Lower leg skin (tissue), 4 donors: ENCODE measurements at regions not wholly inside any gene's neighbourhood (a gene's known extent, or its start where the extent isn't known, plus 50 kb on each side); places are given as distances from the start of the nearest gene placed in this dataset.
"Not testable (repeated sequence)": the region's sequence is repeated elsewhere in the genome, so short reads cannot be mapped to it uniquely, and the experiment has no call there.

Experiments used
- DNase-seq, 2 donors: peaks; one replicate each; pipeline ENCODE4 v3.0.0-alpha.2; 2019; ENCODE audit warnings: low spot score in 2 of 2
- H3K4me3 ChIP-seq: fragments of 200-600 bp; sonication (generic); 2 replicates; pipeline ENCODE4 v1.5.1; 2017; ENCODE audit warnings: mild to moderate bottlenecking, low read depth; ENCODE audit not compliant: poor library complexity, severe bottlenecking
- POLR2A ChIP-seq, 2 donors: fragments of 450-650 bp; IDR thresholded peaks; one replicate each; pipeline ENCODE4 v1.6.1; 2016 to 2017; ENCODE audit warnings: antibody characterized with exemption in 2 of 2, mild to moderate bottlenecking in 1 of 2, moderate library complexity in 1 of 2
- WGBS, 2 donors: methylation state at CpG; one replicate each; pipeline ENCODE4 v1.1.5; 2018; 5-methylcytosine and 5-hydroxymethylcytosine counted together
- intact Hi-C: fragments of 100-400 bp; cut with DNase I; formaldehyde crosslinking; loops from one replicate; pipeline ENCODE4 v1.15.0; 2023; ENCODE audit warnings: low total_unique reads
- TF ChIP-seq, protein P1 (sequence below), 3 donors: fragments of 450-650 bp; IDR thresholded peaks; one replicate each; pipeline ENCODE4 v1.5.1; 2016; ENCODE audit warnings: antibody characterized with exemption in 3 of 3, mild to moderate bottlenecking in 3 of 3, moderate library complexity in 2 of 3

- no peak overlapping the region for H3K4me3 ChIP-seq
- 73 to 77% methylated on average over 7 of the region's 7 CpGs for WGBS, 2 donors
- TF ChIP-seq POLR2A (IDR thresholded peaks at IDR 0.05) = no peak
- TF ChIP-seq, protein P1, sequence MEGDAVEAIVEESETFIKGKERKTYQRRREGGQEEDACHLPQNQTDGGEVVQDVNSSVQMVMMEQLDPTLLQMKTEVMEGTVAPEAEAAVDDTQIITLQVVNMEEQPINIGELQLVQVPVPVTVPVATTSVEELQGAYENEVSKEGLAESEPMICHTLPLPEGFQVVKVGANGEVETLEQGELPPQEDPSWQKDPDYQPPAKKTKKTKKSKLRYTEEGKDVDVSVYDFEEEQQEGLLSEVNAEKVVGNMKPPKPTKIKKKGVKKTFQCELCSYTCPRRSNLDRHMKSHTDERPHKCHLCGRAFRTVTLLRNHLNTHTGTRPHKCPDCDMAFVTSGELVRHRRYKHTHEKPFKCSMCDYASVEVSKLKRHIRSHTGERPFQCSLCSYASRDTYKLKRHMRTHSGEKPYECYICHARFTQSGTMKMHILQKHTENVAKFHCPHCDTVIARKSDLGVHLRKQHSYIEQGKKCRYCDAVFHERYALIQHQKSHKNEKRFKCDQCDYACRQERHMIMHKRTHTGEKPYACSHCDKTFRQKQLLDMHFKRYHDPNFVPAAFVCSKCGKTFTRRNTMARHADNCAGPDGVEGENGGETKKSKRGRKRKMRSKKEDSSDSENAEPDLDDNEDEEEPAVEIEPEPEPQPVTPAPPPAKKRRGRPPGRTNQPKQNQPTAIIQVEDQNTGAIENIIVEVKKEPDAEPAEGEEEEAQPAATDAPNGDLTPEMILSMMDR (IDR thresholded peaks at IDR 0.05) = no peak
- no peak for DNase-seq
- intact Hi-C loops = no loop called here
These were observed 102.6 kb upstream of the C1GALT1C1 start for GRCh38 chrX:120732461-120732860.

GRCh38 chrX:120731386-120731785 is 101.5 kb upstream of the C1GALT1C1 start:
- TF ChIP-seq, protein P1 (IDR thresholded peaks at IDR 0.05) = no peak
- TF ChIP-seq POLR2A (IDR thresholded peaks at IDR 0.05) = no peak
- intact Hi-C loops = no loop called here
- H3K4me3 ChIP-seq = no peak overlapping the region
- no peak for DNase-seq
- 45 to 52% methylated on average over 4 of the region's 4 CpGs for WGBS, 2 donors

DNA sequence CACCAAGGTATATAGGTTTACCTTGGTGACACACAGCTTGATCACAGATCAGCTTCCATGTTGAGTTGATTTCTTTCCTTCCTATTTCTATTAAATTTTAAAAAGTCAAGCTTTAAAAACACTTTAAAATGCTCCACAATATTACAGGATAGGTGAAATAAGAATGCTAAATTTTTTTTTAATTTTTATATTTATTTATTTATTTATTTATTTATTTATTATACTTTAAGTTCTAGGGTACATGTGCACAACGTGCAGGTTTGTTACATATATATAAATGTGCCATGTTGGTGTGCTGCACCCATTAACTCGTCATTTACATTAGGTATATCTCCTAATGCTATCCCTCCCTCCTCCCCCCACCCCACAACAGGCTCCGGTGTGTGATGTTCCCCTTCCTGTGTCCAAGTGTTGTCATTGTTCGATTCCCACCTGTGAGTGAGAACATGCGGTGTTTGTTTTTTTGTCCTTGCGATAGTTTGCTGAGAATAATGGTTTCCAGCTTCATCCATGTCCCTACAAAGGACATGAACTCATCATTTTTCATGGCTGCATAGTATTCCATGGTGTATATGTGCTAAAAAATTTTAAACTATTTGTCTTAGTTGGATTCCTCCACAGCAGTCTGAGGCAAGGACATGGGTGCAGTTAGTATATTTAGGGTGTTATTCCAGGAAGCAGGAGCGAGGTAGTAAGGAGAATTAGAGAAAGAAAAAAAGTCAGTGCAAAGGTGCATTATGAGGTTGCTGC is 99.8 kb upstream of the C1GALT1C1 start:
- 85 to 94% methylated on average over 7 of the region's 7 CpGs for WGBS, 2 donors
- intact Hi-C loops, DNase-seq, H3K4me3 ChIP-seq: not testable (repeated sequence)

DNA sequence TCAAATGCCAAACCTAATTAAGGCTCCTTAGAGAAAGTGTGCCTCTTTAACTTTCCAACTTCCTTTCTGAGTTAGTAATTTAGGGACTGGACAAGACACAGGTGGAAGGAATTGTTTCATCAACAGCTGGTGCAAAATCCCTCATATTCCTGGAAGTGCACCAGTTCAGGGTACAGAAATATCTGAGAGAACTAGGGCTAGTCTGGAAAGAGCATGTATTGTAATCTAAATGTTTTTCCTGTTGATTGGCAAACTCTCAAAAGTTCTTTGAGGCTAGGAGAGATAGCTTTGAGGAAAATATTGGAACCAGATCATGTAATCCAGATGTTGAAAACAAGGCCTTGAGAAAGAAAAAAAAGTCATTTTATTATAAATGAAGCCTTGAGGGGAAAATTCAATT is 98.1 kb upstream of the C1GALT1C1 start:
- H3K4me3 ChIP-seq = no peak overlapping the region
- TF ChIP-seq POLR2A (IDR thresholded peaks at IDR 0.05) = no peak
- TF ChIP-seq, protein P1 (IDR thresholded peaks at IDR 0.05) = no peak
- DNase-seq = no peak
- intact Hi-C loops = no loop called here

- H3K4me3 ChIP-seq = no peak overlapping the region
- TF ChIP-seq, protein P1 (IDR thresholded peaks at IDR 0.05) = no peak
- no peak for TF ChIP-seq POLR2A (IDR thresholded peaks at IDR 0.05)
- no peak for DNase-seq
- 35 to 41% methylated on average over 2 of the region's 2 CpGs for WGBS, 2 donors
- intact Hi-C loops = no loop called here
These were observed 97.6 kb upstream of the C1GALT1C1 start for GRCh38 chrX:120727452-120727851.

- intact Hi-C loops = no loop called here
- no peak overlapping the region for H3K4me3 ChIP-seq
- 59 to 81% methylated on average over 2 of the region's 2 CpGs for WGBS, 2 donors
- no peak for DNase-seq
- TF ChIP-seq, protein P1 (IDR thresholded peaks at IDR 0.05) = no peak
- no peak for TF ChIP-seq POLR2A (IDR thresholded peaks at IDR 0.05)
These were observed 96.4 kb upstream of the C1GALT1C1 start for GRCh38 chrX:120726294-120726693.
